ENCODE measurements at regions not wholly inside any gene's neighbourhood (a gene's known extent, or its start where the extent isn't known, plus 50 kb on each side); places are given as distances from the start of the nearest gene placed in this dataset.

GRCh38 chr12:115801871-115802270 is 475.6 kb downstream of the MED13L start:
- Histone ChIP-seq H3K36me3 (no peaks in the 10 kb centered on the region), H3K27me3 (no peaks in the 10 kb centered on the region), H3K9me3 (no peaks in the 10 kb centered on the region), H3K27ac (no peak overlapping the region), H3K4me3 (no peak overlapping the region), H3K4me1 (no peaks in the 10 kb centered on the region)
- no peak for DNase-seq
- intact Hi-C loops (cut with DNase I): no loop called here
- no peak for TF ChIP-seq CTCF (IDR thresholded peaks at IDR 0.05)
- no peak for TF ChIP-seq POLR2A (IDR thresholded peaks at IDR 0.05)
- ATAC-seq: no peak
- 50% methylated on average over 3 of the region's 3 CpGs for WGBS (ENCODE audit: insufficient coverage, low coverage, low lambda C conversion rate, missing lambda C conversion rate)

GRCh38 chr12:115799610-115800009 is 477.9 kb downstream of the MED13L start:
- Histone ChIP-seq H3K36me3 (no peaks in the 10 kb centered on the region), H3K27me3 (no peaks in the 10 kb centered on the region), H3K9me3 (no peaks in the 10 kb centered on the region), H3K27ac (no peak overlapping the region), H3K4me3 (no peak overlapping the region), H3K4me1 (no peaks in the 10 kb centered on the region)
- intact Hi-C loops (cut with DNase I): no loop called here
- ATAC-seq (no peak), DNase-seq (no peak)
- no peak for TF ChIP-seq CTCF (IDR thresholded peaks at IDR 0.05)
- no peak for TF ChIP-seq POLR2A (IDR thresholded peaks at IDR 0.05)
- WGBS (ENCODE audit: insufficient coverage, low coverage, low lambda C conversion rate, missing lambda C conversion rate): 90% methylated on average over 3 of the region's 4 CpGs

GRCh38 chr12:115798309-115798917 is 479.1 kb downstream of the MED13L start:
- DNase-seq (no peak), ATAC-seq (no peak)
- WGBS (ENCODE audit: insufficient coverage, low coverage, low lambda C conversion rate, missing lambda C conversion rate): 61% methylated on average over 4 of the region's 4 CpGs
- no peak overlapping the region for H3K4me3 ChIP-seq
- intact Hi-C loops (cut with DNase I): no loop called here
- no peak overlapping the region for H3K27ac ChIP-seq
- no peaks in the 10 kb centered on the region for H3K4me1 ChIP-seq
- TF ChIP-seq POLR2A (IDR thresholded peaks at IDR 0.05) (no peak), CTCF (IDR thresholded peaks at IDR 0.05) (no peak)
- no peaks in the 10 kb centered on the region for H3K9me3 ChIP-seq
- no peaks in the 10 kb centered on the region for H3K27me3 ChIP-seq
- H3K36me3 ChIP-seq: no peaks in the 10 kb centered on the region

- no peak overlapping the region for H3K4me3 ChIP-seq
- no peak overlapping the region for H3K27ac ChIP-seq
- no peak for ATAC-seq
- no peaks in the 10 kb centered on the region for H3K36me3 ChIP-seq
- H3K9me3 ChIP-seq: no peaks in the 10 kb centered on the region
- DNase-seq: no peak
- TF ChIP-seq POLR2A (IDR thresholded peaks at IDR 0.05): no peak
- no peak for TF ChIP-seq CTCF (IDR thresholded peaks at IDR 0.05)
- WGBS (ENCODE audit: insufficient coverage, low coverage, low lambda C conversion rate, missing lambda C conversion rate): 53% methylated on average over 2 of the region's 6 CpGs
- intact Hi-C loops (cut with DNase I): no loop called here
- no peaks in the 10 kb centered on the region for H3K4me1 ChIP-seq
- H3K27me3 ChIP-seq: no peaks in the 10 kb centered on the region
Observed at GRCh38 chr12:115794659-115795081, 482.8 kb downstream of the MED13L start.

- Histone ChIP-seq H3K4me3 (no peak overlapping the region), H3K4me1 (no peaks in the 10 kb centered on the region), H3K9me3 (no peaks in the 10 kb centered on the region), H3K27ac (no peak overlapping the region), H3K36me3 (no peaks in the 10 kb centered on the region), H3K27me3 (no peaks in the 10 kb centered on the region)
- WGBS (ENCODE audit: insufficient coverage, low coverage, low lambda C conversion rate, missing lambda C conversion rate): 55% methylated on average over 3 of the region's 4 CpGs
- DNase-seq: no peak
- intact Hi-C loops (cut with DNase I): no loop called here
- ATAC-seq: no peak
- TF ChIP-seq CTCF (IDR thresholded peaks at IDR 0.05) (no peak), POLR2A (IDR thresholded peaks at IDR 0.05) (no peak)
Observed at GRCh38 chr12:115791331-115791730, 486.2 kb downstream of the MED13L start.
